T-helper 2 cell treated with Interferon-gamma antibody and Interleukin-4, amounts not matched to agents 100 ng/mL and 5 ng/mL, for 36 hours (primary cell): ENCODE measurements at regions not wholly inside any gene's neighbourhood (a gene's known extent, or its start where the extent isn't known, plus 50 kb on each side); places are given as distances from the start of the nearest gene placed in this dataset.

Source experiments
- intact Hi-C: fragments of 100-400 bp; cut with micrococcal nuclease; formaldehyde crosslinking; loops from one replicate; pipeline ENCODE4 v1.15.1; 2023

DNA sequence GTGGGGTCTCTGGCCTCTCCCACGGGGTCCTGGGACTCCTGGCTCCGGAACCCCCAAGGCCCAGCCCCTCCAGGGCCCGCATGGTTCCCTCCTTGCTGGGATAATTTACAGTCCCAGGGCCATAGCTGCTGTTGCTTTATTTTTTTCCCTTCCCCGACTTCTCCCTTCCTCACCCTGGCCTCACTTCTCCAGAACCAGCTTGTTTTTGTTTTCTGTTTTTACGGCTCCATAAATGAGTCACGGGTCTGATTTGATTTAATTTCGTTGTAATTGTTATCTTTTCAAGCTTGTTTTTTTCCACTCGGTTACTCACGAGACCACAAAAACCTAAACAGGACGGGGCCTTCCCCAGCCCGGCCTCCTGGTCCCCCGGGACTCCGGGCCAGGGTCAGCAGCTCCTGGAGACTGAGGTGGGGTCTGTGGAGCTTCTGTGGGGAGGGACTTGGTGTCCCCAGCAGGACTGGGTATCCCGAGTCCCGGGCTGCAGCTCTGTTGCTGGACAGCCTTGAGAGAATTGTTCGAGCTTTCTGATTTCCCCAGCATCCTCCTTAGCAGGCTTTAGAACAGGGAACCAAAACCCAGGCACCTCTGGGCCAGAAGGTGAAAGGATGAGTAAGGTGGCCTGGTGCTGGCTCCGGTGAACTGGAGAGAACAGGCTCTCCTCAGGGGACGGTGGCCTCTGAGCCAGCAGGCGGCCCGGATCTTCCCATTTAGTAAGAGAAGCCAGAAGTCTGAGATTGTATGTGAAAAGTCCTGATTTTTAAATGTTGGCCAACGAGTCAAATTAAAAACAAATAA, 94.9 kb downstream of the CEBPB start:
- intact Hi-C loops, result no loop called here

DNA sequence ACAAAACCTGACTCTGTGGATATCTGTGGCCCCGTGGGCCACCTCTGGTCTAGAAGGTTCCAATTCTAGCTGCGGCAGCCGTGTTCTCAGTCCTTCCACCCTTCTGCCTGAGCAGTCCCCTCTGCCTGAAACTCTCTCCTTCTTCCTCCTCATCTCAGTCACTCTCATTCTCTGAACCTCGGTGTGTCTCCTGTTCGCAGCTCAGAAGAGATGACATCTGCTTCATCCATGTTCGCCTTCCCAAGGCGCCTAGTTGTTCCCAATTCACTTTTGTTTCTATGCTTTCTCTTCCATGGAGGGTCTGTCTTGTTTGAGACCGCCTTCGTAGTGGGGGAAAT, 95.5 kb downstream of the CEBPB start:
- intact Hi-C loops, result no loop called here

DNA sequence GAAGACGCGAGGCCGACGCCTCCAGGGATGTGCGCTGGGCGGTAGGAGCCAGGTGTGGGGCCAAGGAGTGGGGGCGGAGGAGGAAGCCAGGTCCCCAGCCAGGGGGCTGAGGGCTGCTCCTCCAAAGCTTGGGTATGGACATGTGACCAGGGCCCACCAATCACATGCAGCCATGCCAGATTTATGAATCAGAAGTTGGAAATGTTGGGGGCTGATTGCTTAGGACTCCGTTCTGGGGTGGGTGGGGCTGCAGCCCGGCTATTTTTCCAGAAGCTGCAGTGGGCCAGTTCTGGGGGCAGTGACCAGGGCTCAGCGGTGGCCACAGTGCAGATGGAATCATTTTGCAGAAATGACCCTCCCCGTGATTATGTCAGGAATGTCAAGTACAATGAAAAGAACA, 96.0 kb downstream of the CEBPB start:
- intact Hi-C loops, result no loop called here

DNA sequence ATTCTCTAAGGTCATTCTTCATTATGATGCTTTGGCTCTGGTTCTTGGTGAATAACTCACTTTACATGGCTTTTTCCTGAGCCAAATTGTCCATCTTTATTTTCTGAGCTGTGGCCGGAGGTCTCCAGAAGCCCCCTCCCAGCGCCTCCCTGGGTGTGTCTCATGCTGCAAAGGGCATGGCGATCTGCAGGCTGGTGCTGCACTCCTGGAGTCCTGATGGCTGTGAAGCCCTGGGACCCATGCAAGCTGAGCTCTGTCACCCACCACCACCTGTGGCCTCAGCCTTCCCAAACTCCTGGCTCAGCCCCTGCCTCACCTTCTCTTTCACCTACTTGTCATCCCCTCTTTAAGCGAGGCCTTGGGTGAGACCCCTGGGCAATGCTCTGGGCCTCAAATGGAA, 96.9 kb downstream of the CEBPB start:
- intact Hi-C loops, result no loop called here

DNA sequence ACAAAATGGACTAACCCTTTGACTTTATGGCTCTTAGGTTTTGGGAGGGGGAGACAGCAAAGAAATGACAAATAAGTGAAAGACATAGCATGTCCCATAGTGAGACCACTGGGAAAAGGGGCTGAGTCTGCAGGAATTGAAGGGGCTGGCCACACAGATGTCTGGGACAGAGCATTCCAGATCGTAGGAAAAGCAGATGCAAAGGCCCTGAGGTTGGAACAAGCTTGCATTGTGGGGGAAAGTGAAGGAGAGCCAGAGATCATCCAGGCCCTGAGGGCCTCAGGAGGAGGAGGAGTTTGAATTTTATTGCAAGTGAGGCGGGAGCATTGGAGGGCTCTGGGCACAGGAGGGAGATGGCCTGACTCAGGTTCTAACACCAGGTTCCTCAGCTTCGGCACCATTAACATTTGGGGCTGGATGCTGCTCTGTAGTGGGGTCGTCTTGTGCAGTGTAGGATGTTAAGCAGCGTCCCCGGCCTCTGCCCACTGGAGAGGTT, 97.5 kb downstream of the CEBPB start:
- intact Hi-C loops, result no loop called here

DNA sequence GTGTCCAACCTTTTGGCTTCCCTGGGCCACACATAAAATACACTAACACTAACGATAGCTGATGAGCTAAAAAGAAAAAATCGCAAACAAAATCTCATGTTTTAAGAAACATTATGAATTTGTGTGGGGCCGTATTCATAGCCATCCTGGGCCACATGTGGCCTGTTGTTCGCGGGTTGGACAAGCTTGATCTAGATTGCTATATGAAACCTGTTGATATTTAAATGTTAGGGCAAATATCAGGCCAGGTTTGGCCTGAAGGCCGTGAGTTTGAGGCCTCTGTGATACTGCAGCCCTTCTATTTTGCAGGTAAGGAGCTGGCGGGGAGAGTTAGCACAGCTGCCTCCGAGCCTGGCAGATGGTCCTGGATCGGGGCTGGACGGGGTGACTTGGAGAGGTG, 99.0 kb downstream of the CEBPB start:
- intact Hi-C loops, result no loop called here

DNA sequence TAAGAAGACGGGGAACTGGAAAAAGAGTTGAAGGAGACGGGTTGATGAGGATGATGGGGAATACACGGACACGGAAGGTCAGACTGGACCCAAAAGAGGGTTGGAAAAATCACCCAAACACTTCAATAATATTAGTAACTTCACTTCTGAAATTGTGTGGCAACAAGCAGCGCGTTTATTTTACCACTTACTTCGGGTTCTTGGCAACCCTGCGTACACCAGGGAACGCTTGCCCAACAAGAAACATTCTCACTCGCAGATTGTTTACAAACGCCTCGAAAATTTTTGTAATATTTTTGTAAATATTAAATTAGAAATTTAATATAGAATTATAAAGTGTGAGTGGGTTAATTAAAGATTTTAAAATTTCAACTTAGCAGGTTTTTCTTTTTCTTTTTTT, 99.5 kb downstream of the CEBPB start:
- intact Hi-C loops, result no loop called here

DNA sequence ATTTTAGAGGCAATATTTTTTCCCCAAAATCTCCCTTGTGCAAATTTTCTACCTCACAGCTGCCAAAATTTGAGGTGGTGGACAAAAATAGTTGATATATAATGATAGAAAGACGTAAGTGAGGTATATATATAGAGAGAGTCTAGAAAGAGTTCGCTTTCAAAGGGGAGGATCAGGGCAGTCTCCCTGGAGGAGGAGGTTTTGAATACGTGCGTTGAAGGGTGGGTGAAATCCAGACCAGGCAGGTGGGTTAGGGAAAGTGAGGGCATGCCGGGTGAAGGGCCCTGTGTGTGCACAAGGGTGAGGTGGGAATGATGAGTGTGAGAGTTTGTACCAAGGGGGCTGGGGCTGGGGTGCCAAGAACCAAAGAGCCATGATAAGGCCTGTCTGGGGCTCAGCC, 100.2 kb downstream of the CEBPB start:
- intact Hi-C loops, result no loop called here

DNA sequence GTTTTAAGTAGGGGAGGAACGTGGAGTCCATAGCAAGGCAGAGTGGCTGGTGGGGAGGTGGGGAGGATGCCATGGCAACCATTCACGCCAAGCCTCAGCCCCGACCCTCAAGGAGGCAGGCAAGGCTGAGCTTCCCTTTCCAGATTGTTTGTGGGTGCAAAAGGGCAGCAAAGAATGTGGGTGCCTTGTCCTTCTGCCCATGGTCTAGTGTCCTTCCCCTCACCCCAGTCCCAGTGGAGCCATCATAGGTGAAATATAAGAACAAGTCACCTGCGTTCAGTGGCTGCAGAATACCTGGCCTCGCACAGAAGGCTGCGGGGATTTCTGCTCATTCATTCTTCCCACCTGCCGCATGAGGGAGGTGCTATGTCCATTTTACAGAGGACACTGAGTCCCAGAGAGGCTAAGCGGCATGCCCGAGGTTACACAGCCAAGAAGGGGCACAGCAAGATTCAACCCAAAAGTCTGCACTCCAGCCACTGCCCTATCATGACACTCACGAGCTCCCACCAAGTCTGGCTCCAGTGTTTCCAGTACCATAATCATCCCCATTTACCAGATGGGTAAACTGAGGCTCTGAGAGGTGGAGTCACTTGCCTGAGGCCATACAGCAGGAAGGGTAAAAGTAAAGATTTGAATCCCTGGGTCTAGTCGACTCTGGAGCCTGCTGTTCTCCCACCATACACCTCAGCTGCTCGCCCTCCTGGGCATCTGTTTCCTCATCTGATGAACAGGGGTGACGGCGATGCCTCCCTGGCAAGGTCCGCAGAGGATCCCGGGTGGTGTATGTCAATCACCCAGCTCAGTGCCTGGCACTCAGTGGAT, 100.8 kb downstream of the CEBPB start:
- intact Hi-C loops, result no loop called here

DNA sequence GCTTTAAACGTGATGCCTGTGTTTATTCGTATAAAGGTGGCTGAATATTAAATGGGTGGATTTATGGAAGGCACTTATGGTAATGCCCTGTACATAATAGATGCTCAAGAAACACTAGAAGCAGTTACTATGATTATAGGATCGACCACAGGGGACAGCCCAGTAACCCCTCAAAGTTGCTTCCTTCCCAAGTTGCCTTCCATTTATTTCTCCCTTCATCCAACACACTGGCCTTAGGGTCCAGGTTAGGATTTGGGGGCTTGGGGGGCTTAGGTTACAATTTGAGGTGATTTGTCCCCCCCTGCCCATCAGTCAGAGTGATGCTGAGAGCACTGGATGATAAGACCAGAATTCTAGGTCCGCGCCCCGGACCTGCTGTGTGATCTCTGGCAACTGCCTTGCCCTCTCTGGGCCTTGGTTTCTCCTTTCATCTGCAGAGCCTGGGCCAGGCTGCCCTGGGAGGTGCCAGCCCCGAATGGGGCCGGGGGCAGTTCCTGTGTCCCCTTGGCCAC, 101.5 kb downstream of the CEBPB start:
- intact Hi-C loops, result no loop called here

DNA sequence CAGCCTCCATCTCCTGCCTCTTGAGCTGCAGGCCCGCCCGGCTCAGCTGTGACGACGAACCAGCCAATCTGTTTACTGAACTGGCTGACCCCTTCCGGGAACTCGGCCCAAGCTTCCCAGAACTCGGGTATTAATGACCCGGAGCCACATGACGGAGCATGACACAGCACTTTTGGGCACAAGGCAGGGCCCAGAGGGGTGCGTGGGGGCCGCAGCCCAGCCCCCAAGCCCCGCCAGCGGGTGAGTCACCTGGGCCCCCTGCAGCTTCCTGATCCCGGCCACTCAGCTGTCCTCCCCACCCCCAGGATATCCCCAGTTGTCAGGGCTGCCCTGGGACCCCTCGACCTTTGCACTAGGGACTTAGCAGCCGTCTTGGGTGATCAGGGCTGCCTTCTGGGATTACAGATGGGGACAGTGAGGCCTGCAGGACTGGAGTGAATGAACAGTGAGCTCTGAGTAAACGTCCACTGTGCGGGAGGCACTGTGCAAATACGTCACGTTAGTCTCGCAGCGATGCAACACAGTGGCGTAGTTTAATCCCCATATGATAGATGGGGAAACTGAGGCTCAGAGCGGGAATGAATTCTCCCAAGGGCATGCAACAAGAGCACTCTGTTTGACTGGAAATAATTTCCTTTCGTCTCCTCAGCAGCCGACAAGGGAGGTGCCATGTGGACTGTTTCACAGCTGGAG, 102.1 kb downstream of the CEBPB start:
- intact Hi-C loops, result no loop called here

DNA sequence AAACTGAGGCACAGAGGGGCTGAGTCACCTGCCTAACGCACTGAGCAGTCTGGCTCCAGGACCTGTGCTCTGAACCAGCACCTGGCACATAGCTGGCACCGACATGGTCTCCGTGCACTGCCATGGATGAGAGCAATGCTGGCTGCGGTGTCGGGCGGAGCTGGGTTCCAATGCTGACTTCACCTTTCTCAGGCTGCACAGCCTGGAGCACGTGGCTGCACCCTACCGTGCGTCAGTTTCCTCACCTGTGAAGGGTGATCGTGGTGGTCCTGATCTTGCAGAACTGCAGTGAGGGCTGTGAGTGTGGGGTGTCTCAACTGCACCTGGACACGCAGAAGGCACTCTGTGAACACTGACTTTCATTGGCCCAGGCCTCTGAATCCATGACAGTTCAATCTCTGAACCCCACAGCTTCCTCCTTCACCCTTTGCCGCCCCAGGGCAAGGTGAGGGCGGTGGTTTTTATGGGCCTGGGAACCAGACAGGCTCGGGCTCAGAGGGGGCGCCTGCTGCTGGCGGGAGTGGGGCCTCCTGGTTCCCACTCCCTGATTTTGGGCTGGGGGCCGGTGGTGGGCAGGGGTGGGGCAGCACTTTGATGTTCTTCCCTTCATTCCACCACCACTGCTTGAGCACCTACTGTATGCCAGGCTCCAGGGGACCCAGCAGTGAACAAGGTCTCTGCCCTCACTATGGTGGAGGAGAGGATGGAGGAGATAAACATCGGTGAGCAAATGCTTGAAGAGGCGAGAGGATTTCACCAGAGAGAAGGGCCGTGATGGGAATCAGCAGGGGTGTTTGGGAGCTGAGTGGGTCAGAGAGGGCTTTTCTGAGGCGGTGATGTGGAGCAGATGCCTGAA, 102.9 kb downstream of the CEBPB start:
- intact Hi-C loops, result no loop called here

DNA sequence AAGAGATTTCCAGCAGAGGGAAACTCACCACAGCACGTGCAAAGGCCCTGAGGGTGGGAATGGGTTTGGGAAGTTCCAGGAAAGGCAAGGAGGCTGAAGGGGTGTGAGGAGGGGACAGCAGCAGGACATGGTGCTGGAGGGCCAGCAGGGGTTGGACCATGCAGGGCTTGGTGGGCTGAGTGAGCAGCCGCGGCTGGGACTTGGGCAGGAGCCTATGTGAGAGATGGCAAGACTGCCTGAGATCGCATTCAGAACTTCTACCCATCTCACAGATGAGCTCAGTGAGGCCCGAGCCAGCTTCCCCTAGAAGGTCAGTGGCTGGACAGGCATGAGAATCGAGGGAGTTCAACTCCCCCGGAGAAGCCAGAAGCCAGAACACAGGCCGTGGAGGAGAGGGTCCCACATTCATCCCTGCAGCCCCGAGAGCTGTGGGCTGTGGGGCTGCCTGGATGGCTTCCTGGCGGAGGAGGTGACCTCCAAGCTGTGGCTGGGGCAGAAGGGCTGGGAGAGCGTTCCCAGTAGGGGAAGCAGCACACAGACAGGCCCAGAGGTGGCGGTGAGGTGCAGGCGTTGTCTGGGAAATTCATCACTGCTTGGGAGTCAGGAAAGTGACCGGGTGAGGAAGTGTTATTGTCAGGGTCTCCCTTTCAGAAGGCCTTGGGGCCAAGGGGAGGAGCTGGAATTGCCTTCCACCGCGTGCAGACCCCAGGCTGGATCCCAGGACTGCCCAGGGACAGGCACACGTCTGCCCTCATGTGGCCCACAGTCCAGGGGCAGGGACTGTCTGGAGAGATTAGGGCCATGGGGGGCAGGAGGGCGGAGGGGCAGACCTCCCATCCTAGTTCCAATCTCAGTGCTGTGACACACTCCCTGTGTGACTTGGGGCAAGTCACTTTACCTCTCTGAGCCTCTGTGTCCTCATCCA, 103.8 kb downstream of the CEBPB start:
- intact Hi-C loops, result no loop called here

DNA sequence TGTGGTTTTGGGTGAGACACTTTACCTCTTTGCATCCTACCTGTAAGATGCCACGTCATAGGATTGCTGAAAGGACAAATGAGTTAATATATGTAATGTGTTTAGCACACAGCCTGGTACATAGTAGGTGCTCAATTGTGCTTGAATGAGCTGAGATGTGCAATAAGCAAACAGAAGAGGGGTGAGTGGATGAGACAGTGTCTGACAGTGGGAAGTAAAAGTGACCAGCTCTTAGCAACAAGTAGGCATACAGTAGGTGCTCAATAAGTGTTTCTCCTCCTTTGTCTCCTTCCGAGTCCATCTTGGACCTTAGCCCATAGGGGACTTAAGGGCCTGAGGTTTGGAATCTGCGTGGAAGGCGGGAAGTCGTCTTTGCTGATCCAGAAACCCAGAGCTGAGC, 104.7 kb downstream of the CEBPB start:
- intact Hi-C loops, result no loop called here

DNA sequence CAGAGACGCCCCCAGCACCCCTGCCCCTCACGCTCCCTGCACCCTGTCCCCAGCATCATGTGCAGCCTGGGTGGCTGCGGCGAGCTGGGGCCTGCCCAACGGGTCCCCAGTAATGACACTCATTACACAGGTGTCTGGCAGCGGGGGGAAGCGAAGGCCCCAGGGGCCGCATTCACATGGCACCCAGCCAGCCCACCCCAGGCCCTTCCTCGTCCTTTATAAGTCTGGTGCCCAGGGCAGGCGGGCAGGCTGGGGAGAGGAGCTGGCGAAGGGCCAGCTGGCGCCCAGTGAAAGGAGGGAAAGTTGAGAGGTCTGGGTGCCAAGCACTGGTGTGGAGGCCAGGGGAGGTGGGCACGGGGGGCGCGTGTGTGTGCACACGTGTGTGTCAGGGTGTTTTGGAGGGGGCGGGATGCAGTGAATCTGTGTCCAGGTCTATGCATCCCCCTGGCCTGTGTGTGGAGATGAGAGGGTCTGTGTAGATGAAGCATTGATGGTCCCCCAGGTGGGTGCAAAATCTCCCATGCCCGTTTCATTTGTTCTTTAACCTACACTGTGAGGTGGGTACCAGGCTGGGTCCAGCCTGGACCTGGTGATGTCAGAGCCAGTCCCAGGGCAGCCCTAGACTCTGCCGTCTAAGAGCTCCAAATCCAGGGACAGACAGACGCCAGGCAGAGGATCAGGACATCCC, 105.3 kb downstream of the CEBPB start:
- intact Hi-C loops, result no loop called here

DNA sequence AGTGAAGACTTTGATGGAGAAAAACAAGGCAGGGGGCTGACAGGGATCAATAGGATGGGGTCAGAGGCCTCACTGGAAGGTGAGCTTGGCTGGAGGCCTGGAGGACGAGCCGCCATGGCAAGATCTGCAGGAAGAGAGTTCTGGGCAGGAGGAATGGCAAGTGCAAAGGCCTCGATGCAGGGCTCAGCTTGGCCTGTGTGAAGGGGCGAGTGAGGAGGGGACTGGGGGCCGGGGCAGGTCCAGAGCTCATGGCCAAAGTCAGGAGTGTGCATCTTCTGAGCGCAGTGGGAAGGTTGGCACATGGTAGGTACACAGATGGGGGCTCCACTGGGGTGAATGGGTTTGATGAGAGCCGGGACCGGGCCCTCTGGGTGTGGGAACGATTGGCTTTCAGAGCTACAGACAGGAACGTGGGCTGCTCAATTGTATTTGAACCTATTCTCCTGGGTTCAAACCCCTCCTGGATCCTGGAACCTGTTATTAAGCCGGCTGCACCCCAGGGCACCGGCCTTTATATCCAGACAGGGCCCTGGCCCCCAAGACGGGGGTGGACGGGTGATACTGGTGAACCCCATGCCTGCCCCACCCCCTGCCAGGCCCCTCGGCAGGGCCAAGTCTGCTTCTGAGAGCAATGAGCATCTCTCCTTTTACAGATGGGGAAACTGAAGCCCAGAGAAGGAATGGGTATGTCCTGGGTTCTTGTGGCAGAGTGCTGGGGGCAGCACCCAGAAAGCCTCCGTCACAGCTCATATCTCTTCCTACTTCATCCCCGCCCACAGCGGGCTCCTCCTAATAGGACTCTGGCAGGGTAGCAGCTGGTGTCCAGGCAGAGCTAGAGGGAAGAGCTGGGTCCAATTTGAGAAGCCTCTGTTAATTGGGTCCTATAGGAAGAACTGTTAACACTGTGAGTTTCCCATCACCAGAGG, 106.1 kb downstream of the CEBPB start:
- intact Hi-C loops, result no loop called here

DNA sequence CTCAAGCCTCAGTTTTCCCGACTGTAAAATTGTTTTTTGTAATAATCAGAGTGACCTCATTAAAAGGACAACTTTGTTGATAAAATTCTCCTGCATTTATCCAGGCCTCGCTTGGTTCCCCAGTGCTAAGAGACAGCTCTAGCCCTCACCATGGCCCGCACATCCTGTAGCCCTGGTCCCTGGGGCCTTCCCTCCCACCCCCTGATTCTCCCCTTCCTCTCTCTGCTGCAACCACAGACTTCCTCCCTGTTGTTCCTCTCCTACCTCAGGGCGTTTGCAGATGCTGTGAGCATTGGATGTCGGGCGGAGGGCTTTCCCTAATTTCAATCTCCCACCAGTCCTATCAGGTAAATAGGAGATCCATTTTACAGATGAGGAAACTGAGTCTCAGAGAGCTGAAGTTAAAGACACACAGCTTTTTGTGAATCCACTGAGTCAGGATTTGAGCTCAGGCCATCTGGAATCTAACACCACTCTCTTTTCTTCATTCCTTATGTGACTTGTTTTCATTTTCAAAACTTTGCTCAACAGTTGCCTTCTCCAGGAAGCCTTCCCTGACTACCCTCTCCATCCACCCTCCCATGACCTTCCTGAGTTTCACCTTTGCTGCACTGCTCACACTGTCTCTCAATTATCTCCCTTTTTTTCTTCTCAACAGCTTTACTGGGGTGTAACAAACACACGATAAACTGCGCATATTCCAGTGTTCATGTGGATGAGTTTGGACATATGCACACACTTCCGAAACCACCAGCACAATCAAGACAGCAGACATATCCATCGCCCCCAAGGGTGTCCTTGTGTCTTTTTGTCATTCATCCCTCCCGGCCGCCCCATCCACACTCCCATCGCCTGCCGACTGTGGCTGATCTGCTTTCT, 107.1 kb downstream of the CEBPB start:
- intact Hi-C loops, result no loop called here
